ENCODE measurements at regions not wholly inside any gene's neighbourhood (a gene's known extent, or its start where the extent isn't known, plus 50 kb on each side); places are given as distances from the start of the nearest gene placed in this dataset.

DNA sequence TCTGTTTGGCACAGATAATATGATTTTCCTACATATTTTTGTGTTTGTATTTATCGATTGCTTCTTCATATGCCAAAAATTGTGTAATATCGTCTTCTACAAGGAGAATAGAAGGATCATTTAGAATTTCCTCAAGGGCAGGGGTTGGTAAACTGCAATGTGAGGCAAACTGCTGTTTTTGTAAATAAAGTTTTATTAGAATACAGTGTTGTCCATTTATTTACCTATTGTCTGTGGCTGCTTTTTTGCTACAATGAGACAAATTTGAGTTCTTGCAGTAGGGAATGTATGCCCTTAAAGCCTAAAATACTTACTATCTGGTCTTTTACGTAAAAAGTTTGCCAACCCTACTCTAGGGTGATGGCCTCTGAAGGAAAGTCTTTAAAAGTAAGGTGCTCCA, 509.5 kb downstream of the TMEM114 start:
- TF ChIP-seq, protein P1, sequence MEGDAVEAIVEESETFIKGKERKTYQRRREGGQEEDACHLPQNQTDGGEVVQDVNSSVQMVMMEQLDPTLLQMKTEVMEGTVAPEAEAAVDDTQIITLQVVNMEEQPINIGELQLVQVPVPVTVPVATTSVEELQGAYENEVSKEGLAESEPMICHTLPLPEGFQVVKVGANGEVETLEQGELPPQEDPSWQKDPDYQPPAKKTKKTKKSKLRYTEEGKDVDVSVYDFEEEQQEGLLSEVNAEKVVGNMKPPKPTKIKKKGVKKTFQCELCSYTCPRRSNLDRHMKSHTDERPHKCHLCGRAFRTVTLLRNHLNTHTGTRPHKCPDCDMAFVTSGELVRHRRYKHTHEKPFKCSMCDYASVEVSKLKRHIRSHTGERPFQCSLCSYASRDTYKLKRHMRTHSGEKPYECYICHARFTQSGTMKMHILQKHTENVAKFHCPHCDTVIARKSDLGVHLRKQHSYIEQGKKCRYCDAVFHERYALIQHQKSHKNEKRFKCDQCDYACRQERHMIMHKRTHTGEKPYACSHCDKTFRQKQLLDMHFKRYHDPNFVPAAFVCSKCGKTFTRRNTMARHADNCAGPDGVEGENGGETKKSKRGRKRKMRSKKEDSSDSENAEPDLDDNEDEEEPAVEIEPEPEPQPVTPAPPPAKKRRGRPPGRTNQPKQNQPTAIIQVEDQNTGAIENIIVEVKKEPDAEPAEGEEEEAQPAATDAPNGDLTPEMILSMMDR (conservative IDR thresholded peaks at IDR 0.05 in 1 of 2, IDR thresholded peaks at IDR 0.05 in 1 of 2; ENCODE audit: extremely low read depth in 1 of 2, insufficient read depth in 1 of 2, low read depth in 1 of 2, low read length in 2 of 2): no peak
- TF ChIP-seq EZH2 (IDR thresholded peaks at IDR 0.05; ENCODE audit: borderline replicate concordance, low read length): no peak
